NCI-H1417 treated with DMSO at 0.1 percent for 48 hours (cell line): ENCODE measurements at regions not wholly inside any gene's neighbourhood (a gene's known extent, or its start where the extent isn't known, plus 50 kb on each side); places are given as distances from the start of the nearest gene placed in this dataset.

Experiments
- DNase-seq: peaks from one replicate; lab custom pipeline; 2025; lab: John Stamatoyannopoulos, UW

- no peak for DNase-seq
Observed at GRCh38 chr3:176969066-176969465, 228.2 kb downstream of the TBL1XR1 start.

- DNase-seq: no peak
Observed at GRCh38 chr3:176968631-176969030, 228.7 kb downstream of the TBL1XR1 start.

- DNase-seq: no peak
Observed at GRCh38 chr3:176967522-176967921, 229.8 kb downstream of the TBL1XR1 start.

- no peak for DNase-seq
Observed at GRCh38 chr3:176964661-176965060, 232.6 kb downstream of the TBL1XR1 start.

GRCh38 chr3:176961916-176962315 is 235.4 kb downstream of the TBL1XR1 start:
- DNase-seq: no peak

GRCh38 chr3:176959867-176960266 is 237.4 kb downstream of the TBL1XR1 start:
- no peak for DNase-seq

- DNase-seq: no peak
Observed at GRCh38 chr3:176958560-176958959, 238.7 kb downstream of the TBL1XR1 start.

GRCh38 chr3:176954517-176954916 is 242.8 kb downstream of the TBL1XR1 start:
- DNase-seq: no peak

GRCh38 chr3:176953106-176954060 is 243.9 kb downstream of the TBL1XR1 start:
- DNase-seq: no peak

- no peak for DNase-seq
Observed at GRCh38 chr3:176951586-176952292, 245.5 kb downstream of the TBL1XR1 start.

- DNase-seq: no peak
Observed at GRCh38 chr3:176951144-176951543, 246.1 kb downstream of the TBL1XR1 start.

- no peak for DNase-seq
Observed at GRCh38 chr3:176950743-176951142, 246.5 kb downstream of the TBL1XR1 start.

GRCh38 chr3:176948151-176948550 is 249.1 kb downstream of the TBL1XR1 start:
- no peak for DNase-seq

- DNase-seq: no peak
Observed at GRCh38 chr3:176946202-176946601, 251.1 kb downstream of the TBL1XR1 start.

GRCh38 chr3:176942305-176942704 is 255.0 kb downstream of the TBL1XR1 start:
- DNase-seq: no peak

GRCh38 chr3:176941689-176942088 is 255.6 kb downstream of the TBL1XR1 start:
- DNase-seq: no peak

GRCh38 chr3:176939022-176939817 is 258.1 kb downstream of the TBL1XR1 start:
- DNase-seq: peak; percentile 72

GRCh38 chr3:176937994-176938393 is 259.3 kb downstream of the TBL1XR1 start:
- no peak for DNase-seq

GRCh38 chr3:176937541-176937940 is 259.7 kb downstream of the TBL1XR1 start:
- DNase-seq: no peak

GRCh38 chr3:176935194-176935888 is 261.9 kb downstream of the TBL1XR1 start:
- DNase-seq: no peak

GRCh38 chr3:176934698-176935097 is 262.6 kb downstream of the TBL1XR1 start:
- DNase-seq: no peak

GRCh38 chr3:176933704-176934103 is 263.6 kb downstream of the TBL1XR1 start:
- no peak for DNase-seq
